NCI-H2196 treated with DMSO at 0.1 percent for 48 hours (cell line): ENCODE measurements at regions not wholly inside any gene's neighbourhood (a gene's known extent, or its start where the extent isn't known, plus 50 kb on each side); places are given as distances from the start of the nearest gene placed in this dataset.
"Not testable (repeated sequence)": the region's sequence is repeated elsewhere in the genome, so short reads cannot be mapped to it uniquely, and the experiment has no call there.

Experiments
- DNase-seq: peaks from one replicate; lab custom pipeline; 2025; ENCODE audit not compliant: unreplicated experiment; lab: John Stamatoyannopoulos, UW

DNA sequence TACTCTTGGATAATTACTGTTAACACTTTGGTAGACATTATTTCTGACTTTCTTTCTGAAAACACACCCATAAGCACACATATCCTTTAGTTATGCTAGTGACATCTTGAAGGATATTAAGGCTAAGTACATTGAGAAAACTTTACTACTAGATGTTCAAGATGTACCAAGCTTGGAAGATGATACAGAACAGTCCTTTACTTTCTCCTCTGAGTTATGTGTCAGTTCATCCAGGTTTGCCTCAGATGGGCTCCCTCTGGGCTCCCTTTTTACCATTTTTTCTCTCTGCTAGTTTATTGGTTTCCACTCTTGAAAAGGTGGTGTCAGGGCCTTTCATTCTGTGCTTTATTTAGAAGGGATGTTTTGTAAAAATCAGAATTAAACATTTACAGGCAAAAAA is 172.3 kb downstream of the S1PR1 start:
- DNase-seq, result no peak

DNA sequence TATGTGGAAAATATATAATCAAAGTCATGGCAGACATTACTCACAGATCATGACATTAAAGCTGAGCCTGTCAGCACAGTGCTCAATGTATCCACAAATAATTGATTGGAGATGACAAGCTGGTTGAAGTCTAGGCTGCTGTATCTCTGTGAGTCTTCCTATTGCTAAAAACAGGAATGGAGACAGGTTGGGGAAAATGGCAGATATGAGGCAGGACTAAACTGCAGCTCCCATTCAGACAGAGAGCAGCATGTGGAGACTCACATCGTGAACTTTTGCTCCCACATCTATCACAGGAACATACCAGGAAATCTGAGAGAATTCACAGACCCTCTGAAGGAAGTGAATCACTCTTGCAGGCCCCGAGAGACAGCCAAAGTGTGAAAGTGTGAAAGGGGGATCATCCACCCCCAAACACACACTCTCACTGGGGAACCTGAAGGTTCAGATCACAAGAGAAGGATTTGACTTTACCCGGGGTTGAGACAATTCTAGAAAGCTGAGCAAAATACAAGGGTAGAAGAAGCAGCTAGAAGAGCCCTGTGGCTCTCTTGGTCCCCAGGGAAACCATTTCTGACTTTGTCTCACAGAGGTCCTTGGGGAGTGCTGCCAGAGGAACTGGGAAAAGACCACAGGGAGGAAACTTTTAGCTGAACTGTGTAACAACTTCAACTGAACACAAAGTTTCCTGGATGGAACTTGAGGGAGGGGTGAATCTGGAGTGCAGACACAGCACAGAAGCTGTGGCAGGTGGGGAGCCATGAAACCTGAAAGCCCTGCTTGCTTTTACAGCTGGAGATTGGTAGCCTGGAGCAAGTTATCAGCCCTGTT is 173.4 kb downstream of the S1PR1 start:
- no peak for DNase-seq

DNA sequence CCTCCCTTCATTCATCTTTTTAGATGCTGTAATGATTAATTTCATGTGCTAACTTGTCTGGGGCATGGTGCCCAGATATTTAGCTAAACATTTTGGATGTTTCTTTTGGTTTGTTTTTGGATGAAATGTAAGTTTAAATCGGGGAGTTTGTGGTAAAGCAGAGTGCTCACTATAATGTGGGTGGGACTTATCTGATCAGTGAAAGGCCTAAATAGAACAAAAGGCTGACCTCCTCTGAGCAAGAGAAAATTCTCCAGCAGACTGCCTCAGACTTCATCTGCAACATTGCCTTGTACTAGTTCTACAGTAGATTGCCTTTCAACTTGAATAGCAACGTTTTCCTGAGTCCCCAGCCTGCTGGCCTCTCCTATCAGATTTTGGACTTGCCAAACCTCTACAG is 183.6 kb downstream of the S1PR1 start:
- DNase-seq, result no peak

DNA sequence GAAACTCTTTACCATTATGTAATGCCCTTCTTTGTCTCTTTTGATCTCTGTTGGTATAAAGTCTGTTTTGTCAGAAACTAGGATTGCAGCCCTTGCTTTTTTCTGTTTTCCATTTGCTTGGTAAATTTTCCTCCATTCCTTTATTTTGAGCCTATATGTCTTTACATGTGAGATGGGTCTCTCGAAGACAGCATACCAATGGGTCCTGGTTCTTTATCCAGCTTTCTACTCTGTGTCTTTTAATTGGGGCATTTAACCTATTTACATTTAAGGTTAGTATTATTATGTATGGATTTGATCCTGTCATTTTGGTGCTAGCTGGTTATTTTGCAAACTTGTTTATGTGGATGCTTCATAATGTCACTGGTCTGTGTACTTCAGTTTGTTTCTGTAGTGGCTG is 191.3 kb downstream of the S1PR1 start:
- not testable (repeated sequence) for DNase-seq

DNA sequence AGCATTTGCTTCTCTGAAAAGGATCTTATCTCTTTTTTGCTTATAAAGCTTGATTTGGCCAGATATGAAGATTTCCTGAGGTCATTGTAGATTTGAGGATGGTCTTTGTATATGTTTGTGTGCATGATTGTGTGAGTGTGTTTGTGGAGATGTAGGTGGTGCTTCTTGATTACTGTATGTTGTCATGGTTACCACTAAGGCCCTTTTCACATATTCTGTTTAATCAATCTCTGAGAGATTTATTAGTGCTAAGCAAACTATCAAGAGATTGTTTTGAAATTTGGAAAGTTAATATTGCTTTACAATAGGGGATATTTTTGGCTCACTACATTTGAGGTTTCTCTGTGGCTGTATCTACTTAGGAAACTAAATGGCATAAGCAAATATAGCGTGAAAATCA is 191.7 kb downstream of the S1PR1 start:
- DNase-seq, result no peak

DNA sequence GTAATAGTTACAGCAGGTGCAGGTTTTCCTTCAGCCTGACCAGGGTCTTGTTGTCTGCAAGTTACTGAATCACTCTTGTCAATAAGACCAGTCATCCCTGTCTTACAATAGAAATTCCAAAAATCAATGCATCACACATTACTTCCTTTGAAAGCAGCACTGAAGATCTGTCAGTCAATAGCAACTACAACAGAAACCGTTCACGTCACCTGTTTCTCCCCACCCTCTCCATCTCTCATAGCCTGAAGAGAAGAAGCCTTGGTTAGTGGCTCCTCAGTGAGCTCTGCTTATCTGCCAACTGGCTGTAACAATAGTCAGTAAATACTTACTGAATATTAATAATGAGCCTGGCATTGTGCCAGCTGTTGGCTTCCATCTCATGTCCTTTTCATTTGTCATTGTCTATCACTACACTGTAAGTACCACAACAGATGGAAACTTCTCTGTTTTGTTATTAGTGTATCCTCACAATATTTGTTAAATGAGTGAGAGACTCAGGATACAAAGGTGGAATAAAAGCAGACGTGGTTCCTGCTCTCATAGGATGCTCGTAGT is 195.2 kb downstream of the S1PR1 start:
- DNase-seq, result no peak

DNA sequence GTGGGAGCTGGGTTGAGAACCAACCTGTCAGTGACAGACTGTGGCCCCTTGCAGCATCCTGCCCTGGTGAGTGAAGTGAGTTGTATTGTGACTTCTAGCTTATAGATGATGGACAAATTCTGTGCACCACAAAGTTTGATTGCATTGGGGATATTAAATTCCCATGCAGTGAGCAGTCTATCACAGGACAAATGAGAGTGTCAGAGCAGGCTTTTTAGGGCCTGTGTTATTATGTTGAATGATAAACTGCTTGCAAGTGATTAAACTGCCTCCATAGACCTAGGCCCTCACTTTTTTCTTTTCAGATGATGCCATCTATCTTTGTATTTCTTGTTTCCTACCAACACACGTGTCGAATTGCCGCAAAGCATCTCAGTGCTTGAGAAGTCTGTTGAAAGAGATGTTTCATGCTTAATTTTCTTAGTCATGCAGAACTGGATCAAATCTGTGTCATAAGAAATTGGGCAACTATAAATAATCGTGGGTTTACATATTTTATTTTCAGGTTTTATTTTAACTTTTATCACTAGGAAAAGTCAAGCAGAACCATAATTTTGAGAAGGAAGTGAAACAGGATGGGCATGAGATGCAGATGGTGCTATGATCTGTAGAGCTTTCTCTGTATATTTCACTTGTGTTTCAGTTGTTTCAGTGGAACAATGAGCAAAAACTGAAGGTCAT is 199.2 kb downstream of the S1PR1 start:
- DNase-seq, result no peak

DNA sequence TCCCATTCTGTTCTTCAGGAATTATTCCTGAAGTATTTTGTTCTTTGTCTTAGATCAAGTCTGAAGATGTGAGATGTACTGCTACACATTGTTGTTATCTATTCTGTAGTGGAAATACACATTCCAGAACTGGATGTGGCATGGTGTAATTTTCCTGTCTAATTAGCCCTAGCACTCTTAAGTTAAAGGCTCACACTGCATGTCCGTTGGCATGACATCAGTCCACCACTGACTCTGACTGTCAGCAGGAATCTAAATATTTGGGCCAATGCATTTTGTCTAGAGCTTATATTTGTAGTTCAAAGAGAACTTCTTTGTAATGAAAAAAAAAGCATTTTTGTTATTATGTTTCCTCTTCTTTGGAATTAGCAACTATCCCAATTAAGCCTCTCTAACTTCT is 201.0 kb downstream of the S1PR1 start:
- no peak for DNase-seq

DNA sequence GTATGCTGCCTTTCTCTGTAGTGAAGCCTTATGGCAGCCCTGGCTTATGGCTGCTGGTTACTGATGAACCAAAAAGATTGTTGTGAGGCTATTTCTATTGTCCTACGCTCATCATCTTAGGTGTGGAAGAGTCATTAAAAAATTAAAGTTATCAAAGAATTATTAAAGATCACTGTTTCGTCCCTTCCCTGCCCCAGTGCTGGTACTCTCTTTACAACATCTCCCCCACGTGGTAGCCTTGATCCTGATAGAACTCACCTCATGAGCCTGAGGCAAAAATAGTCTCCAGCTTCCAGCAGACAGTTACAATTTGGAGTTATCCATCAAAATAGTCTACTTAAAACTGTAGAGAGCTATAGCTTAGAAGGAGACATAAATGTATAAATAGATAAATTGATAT is 201.5 kb downstream of the S1PR1 start:
- DNase-seq, result no peak

DNA sequence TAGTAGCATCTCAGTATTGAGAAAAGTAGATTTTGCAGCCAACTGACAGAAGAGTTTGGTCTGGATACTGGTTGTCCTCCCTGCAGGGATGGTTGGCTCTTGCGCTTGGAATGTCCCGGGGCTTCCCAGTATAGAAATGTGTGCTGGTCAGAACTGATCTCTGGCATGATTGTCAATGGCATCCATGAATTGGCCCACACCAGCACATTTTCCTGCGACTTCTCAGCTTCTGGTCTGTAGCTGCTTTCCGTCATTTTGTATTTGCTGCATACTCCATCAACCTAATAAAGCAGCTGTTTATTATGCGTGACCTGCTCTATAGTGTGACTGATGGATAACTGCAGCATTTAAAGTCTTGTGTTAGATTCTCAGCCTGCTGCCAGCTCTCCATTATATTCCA is 203.7 kb downstream of the S1PR1 start:
- no peak for DNase-seq

DNA sequence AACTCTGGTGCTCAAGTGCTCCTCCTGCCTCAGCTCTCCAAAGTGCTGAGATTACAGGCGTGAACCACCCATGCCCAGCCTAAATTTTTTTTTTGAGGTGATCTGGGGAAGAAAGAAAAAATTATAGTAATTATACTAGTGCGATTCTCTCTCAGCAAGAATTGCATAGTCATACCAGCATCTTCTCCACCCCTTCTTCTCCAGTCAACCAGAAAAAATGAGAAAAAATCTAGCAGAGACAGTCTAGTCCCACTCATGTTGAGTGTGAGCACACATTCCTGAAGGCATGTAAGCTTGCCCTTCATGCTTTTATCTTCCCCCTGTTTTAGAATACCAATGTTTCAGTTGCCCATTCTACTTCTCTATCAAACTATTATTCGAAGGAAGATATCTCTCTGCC is 207.6 kb downstream of the S1PR1 start:
- DNase-seq, result no peak

DNA sequence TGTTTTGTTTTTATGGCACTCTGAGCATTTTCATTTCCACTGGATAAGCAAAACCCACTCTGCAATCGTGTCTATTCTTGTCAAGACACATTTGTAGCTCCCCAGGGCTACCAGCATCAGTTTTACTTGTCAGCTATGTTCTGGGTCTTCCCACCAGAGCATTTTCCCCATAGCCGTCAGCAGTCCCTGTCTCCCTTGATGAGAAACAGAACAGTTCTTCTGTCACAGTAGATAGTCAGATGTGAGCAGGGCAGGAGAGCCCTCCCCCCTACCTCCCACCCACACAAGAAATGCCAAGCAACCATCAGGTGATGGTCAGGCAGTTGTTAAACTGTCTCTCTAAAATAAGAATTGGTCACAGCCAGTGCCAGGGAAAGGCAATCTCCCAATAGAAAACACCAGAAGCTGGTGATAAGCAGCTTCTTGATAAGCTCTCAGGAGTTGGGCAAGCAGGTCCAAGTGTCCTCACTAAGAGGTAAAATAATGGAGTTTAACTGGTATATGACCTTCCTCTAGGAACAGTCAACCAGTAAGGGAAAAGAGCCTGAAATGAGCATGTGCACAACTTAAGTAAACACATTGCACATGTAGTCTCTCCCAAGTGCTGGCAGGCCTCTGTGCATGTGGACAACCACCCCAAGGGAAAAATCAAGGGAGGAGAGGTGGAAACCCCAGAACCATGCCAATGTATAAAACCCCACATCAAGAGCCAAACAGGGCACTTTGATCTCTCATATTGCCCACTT is 208.2 kb downstream of the S1PR1 start:
- no peak for DNase-seq

DNA sequence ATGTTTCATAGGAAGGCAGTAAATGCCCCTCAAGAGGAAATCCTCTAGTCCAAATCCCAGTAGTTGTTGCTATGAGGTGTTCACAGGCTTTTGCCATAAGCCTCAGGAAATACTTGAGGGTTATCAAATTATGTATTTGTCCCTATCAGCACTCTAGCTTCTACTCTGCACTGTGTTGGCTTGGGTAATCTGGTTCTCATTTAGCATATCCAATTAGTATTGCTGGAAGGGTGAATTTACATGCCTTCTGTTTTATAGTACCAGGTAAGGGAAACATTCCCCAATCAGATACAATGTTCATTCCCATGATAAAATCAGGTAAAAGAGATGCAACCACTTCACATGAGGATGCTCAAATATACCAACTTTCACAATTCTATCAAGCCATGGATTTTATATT is 211.2 kb downstream of the S1PR1 start:
- DNase-seq, result no peak

DNA sequence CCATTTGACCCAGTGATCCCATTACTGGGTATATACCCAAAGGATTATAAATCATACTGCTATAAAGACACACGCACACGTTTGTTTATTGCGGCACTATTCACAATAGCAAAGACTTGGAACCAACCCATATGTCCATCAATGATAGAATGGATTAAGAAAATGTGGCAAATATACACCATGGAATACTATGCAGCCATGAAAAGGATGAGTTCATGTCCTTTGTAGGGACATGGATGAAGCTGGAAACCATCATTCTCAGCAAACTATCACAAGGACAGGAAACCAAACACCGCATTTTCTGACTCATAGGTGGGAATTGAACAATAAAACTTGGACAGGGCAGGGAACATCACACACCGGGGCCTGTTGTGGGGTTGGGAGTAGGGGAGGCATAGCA is 213.9 kb downstream of the S1PR1 start:
- DNase-seq, result not testable (repeated sequence)

DNA sequence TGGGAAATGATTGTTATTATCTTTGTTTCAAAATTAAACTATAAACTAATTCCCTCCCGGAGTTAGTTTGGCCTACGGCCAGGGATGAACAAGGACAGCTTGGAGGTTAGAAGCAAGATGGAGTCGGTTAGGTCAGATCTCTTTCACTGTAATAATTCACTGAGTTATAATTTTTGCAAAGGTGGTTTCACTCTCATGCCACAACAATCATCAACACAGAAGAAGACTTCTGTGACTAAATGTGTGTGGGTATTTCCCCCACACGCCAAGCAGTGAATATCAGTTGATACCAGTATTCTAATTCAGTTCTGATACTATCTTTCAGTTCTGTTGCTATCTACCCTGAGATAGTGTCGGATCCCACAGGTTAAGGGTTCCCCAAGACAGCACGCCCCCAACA is 215.1 kb downstream of the S1PR1 start:
- DNase-seq, result no peak

DNA sequence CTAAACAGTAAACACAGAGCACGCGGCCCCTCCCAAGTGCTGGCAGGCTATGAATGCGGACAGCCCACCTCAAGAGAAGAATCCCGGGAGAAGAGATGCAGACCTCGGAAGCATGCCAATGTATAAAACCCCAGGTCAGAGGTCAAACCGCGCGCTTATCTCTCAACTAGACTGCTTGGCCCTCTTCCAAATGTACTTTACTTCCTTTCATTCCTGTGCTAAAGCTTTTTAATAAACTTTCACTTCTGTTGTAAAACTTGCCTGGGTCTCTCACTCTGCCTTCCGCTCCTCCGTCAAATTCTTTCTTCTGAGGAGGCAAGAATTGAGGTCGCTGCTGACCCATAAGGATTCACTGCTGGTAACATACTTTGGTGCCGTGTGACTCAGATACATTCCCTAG is 216.0 kb downstream of the S1PR1 start:
- no peak for DNase-seq

DNA sequence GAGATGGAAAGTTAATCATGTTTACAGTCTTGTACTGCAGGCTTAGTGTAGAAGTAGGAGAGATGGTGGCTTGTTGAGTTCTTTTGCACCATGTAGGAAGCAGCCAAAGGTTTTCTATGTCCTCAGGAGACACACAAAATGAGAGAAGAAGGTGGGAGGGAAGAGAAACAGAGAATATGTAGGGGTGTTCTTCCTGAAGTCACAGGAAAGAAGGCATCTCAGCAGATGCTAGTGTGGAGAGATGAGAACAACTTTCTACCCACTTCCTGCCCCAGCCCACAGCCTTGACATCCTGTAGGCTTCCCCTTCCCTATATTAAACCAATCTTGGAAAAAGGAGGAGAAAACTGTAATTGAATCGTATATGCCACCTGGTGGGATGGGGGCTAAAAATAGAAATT is 217.0 kb downstream of the S1PR1 start:
- DNase-seq, result no peak

DNA sequence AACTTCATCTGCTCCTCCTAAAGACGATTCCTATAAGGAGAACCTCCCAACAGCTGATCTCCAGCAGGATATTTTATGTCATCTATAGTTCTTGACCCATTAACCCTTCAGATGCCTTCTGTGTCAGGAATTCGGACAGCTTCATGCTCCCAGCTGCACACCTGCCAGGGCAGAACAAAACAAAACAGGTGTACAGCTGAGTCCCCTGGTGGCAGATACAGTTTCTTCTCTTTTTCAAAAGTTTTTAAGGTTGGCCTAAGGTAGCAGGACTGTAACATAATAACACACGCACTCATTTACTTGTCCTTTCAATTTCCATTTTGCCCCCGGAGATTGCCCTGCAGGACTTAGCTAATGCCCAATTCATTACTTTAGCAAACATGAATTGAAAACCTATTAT is 218.3 kb downstream of the S1PR1 start:
- no peak for DNase-seq

DNA sequence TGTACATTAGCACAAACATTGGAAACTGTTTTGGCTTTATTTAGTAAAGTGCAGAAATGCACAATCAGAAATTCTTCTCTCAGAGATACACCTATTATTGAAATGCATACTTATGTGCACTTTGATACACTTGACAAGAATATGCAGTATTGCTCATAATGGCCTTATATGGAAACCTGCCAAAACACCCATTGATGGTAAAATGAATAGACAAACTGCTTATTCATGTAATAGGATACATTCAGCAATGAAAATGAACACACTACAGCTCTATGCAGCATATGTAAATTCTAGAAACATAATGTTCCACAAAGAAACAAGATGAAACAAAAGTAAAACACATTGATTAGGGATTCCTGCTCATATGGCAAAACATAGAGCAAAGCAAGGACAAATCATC is 223.9 kb downstream of the S1PR1 start:
- DNase-seq, result no peak

DNA sequence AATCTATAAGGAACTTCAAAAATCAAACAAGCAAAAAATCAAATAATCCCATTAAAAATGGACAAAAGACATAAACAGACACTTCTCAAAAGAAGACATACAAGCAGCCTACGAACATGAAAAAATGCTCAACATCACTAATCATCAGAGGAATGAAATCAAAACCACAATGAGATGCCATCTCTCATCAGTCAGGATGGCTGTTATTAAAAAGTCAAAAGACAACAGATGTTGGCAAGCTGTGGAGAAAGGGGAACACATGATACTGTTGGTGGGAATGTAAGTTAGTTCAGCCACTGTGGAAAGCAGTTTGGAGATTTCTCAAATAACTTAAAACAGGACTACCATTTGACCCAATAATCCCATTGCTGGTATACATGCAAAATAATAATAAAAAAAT is 226.4 kb downstream of the S1PR1 start:
- no peak for DNase-seq

DNA sequence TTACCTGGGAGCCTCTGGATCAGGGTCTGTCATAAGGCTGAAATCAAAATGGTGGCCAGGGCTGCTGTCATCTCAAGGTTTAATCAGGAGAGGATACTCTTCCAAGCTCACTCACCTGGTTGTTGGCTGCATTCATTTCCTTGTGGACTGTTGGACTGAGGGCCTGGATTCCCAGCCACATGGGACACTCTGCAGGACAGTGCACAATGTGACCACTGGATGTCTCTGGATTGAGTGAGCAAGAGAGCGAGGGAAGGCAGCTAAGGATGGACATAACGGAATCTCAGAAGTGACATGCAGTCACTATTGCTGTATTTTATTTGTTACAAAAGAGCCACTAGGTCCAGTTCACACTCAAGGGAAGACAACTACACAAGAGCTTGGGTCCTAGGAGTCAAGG is 229.1 kb downstream of the S1PR1 start:
- no peak for DNase-seq
